HEK293 (cell line): ENCODE measurements at regions not wholly inside any gene's neighbourhood (a gene's known extent, or its start where the extent isn't known, plus 50 kb on each side); places are given as distances from the start of the nearest gene placed in this dataset.
A peak's percentile ranks its signal among the peaks of the same experiment; 100 is the strongest.

Experiments
- CTCF ChIA-PET: fragments of 350-600 bp; formaldehyde crosslinking; extraction: SDS; loops from one replicate; lab custom pipeline; 2021; ENCODE audit warnings: antibody characterized with exemption; lab: Yijun Ruan, JAX
- POLR2A ChIA-PET: fragments of 300-600 bp; formaldehyde crosslinking; extraction: SDS; loops from one replicate; lab custom pipeline; 2020; ENCODE audit warnings: antibody characterized with exemption, inconsistent platforms; lab: Yijun Ruan, JAX
- H3K27ac ChIP-seq: fragments of 200-500 bp; sonication (Bioruptor generic); 2 replicates; pipeline ENCODE4 v1.5.1; 2014; ENCODE audit warnings: low read depth, low read length, control low read depth, inconsistent platforms; ENCODE audit errors: extremely low read depth
- H3K36me3 ChIP-seq, 2 experiments: fragments of 200-500 bp in 1 of 2; sonication (Bioruptor generic) in 1 of 2; 1 replicate in 1 of 2; 2 replicates in 1 of 2; pipeline ENCODE4 v1.5.1; 2014 to 2017; ENCODE audit warnings: inconsistent platforms in 2 of 2, low read length in 2 of 2; ENCODE audit not compliant: control insufficient read depth in 2 of 2, insufficient read depth in 1 of 2
- H3K4me1 ChIP-seq: fragments of 200-500 bp; sonication (Bioruptor generic); 2 replicates; pipeline ENCODE4 v1.5.1; 2014; ENCODE audit warnings: mild to moderate bottlenecking, low read length, inconsistent platforms; ENCODE audit not compliant: control insufficient read depth, insufficient read depth
- H3K4me3 ChIP-seq: 2 replicates; pipeline ENCODE4 v1.5.1; 2011; ENCODE audit warnings: low read depth, mild to moderate bottlenecking, control low read depth, low read length, moderate library complexity
- H3K9me3 ChIP-seq: fragments of 200-500 bp; sonication (Bioruptor generic); 2 replicates; pipeline ENCODE4 v1.5.1; 2014; ENCODE audit warnings: low read depth, low read length, inconsistent platforms; ENCODE audit not compliant: control insufficient read depth, insufficient read depth
- BCL6B ChIP-seq: fragments of 450-650 bp; formaldehyde crosslinking; IDR thresholded peaks from 2 replicates; pipeline ENCODE4 v1.5.1; 2017; ENCODE audit warnings: missing biosample characterization, missing genetic modification characterization
- GLI2 ChIP-seq: fragments of 450-650 bp; formaldehyde crosslinking; IDR thresholded peaks from 2 replicates; pipeline ENCODE4; 2017; ENCODE audit warnings: missing biosample characterization, missing genetic modification characterization, low read depth, borderline replicate concordance
- GLIS1 ChIP-seq: fragments of 450-650 bp; formaldehyde crosslinking; IDR thresholded peaks from 2 replicates; pipeline ENCODE4 v1.5.1; 2016; ENCODE audit warnings: missing biosample characterization, missing genetic modification characterization
- IKZF3 ChIP-seq: fragments of 450-650 bp; IDR thresholded peaks from 2 replicates; pipeline ENCODE4 v1.5.0; 2018; ENCODE audit warnings: missing biosample characterization, mild to moderate bottlenecking, missing genetic modification characterization, moderate library complexity
- KLF1 ChIP-seq: fragments of 450-650 bp; formaldehyde crosslinking; IDR thresholded peaks from 2 replicates; pipeline ENCODE4 v1.5.1; 2016; ENCODE audit warnings: missing biosample characterization, missing genetic modification characterization
- KLF16 ChIP-seq: fragments of 450-650 bp; formaldehyde crosslinking; IDR thresholded peaks from 2 replicates; pipeline ENCODE4 v1.5.1; 2017; ENCODE audit warnings: missing biosample characterization, missing genetic modification characterization
- KLF9 ChIP-seq: fragments of 450-650 bp; formaldehyde crosslinking; IDR thresholded peaks from 2 replicates; pipeline ENCODE4 v1.5.1; 2016; ENCODE audit warnings: missing biosample characterization, missing genetic modification characterization, low read depth
- PRDM2 ChIP-seq: fragments of 450-650 bp; formaldehyde crosslinking; IDR thresholded peaks from 2 replicates; pipeline ENCODE4 v1.5.1; 2016; ENCODE audit warnings: missing biosample characterization, missing genetic modification characterization, borderline replicate concordance
- ZEB2 ChIP-seq: fragments of 450-650 bp; formaldehyde crosslinking; IDR thresholded peaks from 2 replicates; pipeline ENCODE4 v1.5.1; 2016; ENCODE audit warnings: missing biosample characterization, missing genetic modification characterization
- ZFP41 ChIP-seq: fragments of 450-650 bp; formaldehyde crosslinking; IDR thresholded peaks from 2 replicates; pipeline ENCODE4 v1.5.1; 2016; ENCODE audit warnings: missing biosample characterization, missing genetic modification characterization, borderline replicate concordance
- ZNF132 ChIP-seq: fragments of 450-650 bp; formaldehyde crosslinking; IDR thresholded peaks from 2 replicates; pipeline ENCODE4 v1.5.1; 2017; ENCODE audit warnings: missing biosample characterization, missing genetic modification characterization, borderline replicate concordance
- ZNF169 ChIP-seq: fragments of 450-650 bp; formaldehyde crosslinking; IDR thresholded peaks from 2 replicates; pipeline ENCODE4 v1.5.1; 2016; ENCODE audit warnings: missing biosample characterization, missing genetic modification characterization
- ZNF354C ChIP-seq: fragments of 450-650 bp; formaldehyde crosslinking; IDR thresholded peaks from 2 replicates; pipeline ENCODE4 v1.5.1; 2016; ENCODE audit warnings: missing biosample characterization, missing genetic modification characterization, low read depth, borderline replicate concordance
- ZNF449 ChIP-seq: fragments of 450-650 bp; formaldehyde crosslinking; IDR thresholded peaks from 2 replicates; pipeline ENCODE4 v1.5.1; 2017; ENCODE audit warnings: missing biosample characterization, mild to moderate bottlenecking, missing genetic modification characterization, moderate library complexity
- ZNF792 ChIP-seq: fragments of 450-650 bp; formaldehyde crosslinking; IDR thresholded peaks from 2 replicates; pipeline ENCODE4 v1.5.1; 2016; ENCODE audit warnings: missing biosample characterization, missing genetic modification characterization
- ZNF843 ChIP-seq: fragments of 450-650 bp; formaldehyde crosslinking; IDR thresholded peaks from 2 replicates; pipeline ENCODE4 v1.5.1; 2016; ENCODE audit warnings: missing biosample characterization, missing genetic modification characterization
- ZSCAN5A ChIP-seq: fragments of 450-650 bp; formaldehyde crosslinking; IDR thresholded peaks from 2 replicates; pipeline ENCODE4 v1.5.1; 2016; ENCODE audit warnings: missing biosample characterization, missing genetic modification characterization
- TF ChIP-seq, protein P1 (sequence below): fragments of 450-650 bp; formaldehyde crosslinking; IDR thresholded peaks from 2 replicates; pipeline ENCODE4 v1.5.1; 2017; ENCODE audit warnings: missing biosample characterization, missing genetic modification characterization

DNA sequence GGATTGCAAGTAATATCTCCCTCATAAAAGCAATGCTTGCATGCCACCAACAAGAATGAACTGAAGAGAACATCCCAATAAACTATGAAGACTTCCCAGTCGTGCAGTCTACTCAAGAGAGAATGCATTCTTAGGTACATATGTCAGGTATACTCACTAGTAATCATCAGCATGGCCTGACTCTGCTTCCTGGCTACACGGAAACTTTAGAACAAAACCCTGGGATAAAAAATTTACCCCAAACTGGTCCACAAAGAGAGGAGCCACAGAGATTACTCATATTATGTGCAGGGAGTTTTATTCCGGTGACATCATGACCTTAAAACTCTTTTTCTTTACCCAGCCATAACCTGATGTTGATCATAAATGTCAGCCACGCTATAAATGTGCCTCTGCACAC is 57.5 kb upstream of the PAPPA start:
- peaks cover 10% of the 10 kb centered on the region for H3K4me1 ChIP-seq
- ChIA-PET CTCF (interaction anchor here (1.2 kb wide), 1 partner anchor 8 kb away, joined by 5 read pairs; no protein-coding TSS in a partner anchor), POLR2A (no interaction called here)
- no peak overlapping the region for H3K4me3 ChIP-seq
- H3K27ac ChIP-seq: no peak overlapping the region
- H3K9me3 ChIP-seq: no peaks in the 10 kb centered on the region
- no peaks in the 10 kb centered on the region for H3K36me3 ChIP-seq
- TF ChIP-seq ZNF449 (tag by site-specific recombination): no peak
- no peak for TF ChIP-seq KLF16 (tag by site-specific recombination)
- no peak for TF ChIP-seq GLI2
- TF ChIP-seq KLF1 (tag by site-specific recombination): no peak
- no peak for TF ChIP-seq ZFP41
- no peak for TF ChIP-seq ZNF169
- no peak for TF ChIP-seq ZNF792 (tag by site-specific recombination)
- TF ChIP-seq ZEB2 (tag by site-specific recombination): no peak
- TF ChIP-seq, protein P1, sequence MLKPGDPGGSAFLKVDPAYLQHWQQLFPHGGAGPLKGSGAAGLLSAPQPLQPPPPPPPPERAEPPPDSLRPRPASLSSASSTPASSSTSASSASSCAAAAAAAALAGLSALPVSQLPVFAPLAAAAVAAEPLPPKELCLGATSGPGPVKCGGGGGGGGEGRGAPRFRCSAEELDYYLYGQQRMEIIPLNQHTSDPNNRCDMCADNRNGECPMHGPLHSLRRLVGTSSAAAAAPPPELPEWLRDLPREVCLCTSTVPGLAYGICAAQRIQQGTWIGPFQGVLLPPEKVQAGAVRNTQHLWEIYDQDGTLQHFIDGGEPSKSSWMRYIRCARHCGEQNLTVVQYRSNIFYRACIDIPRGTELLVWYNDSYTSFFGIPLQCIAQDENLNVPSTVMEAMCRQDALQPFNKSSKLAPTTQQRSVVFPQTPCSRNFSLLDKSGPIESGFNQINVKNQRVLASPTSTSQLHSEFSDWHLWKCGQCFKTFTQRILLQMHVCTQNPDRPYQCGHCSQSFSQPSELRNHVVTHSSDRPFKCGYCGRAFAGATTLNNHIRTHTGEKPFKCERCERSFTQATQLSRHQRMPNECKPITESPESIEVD: no peak
- TF ChIP-seq, all 188 proteins: peak for 0

DNA sequence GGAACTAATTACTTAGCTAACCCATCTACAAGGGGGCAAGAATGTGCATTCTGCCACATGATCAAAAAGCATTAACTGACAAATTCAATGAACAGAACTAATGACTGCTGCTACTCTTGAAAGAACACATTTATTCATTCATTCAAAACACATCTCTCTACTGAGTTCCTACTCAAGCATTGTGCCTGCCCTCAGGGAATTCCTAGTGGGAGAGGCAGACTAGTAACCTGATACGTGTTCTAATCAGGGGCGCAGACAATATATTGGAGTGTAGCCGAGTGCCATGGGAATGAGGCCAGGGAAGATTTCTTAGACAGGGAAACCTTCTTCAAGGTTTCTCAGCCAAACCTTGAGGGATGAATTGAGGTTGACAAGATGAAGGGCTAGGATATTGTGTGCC is 56.7 kb upstream of the PAPPA start:
- ChIA-PET CTCF (interaction anchor here (1.2 kb wide), 1 partner anchor 9 kb away, joined by 5 read pairs; no protein-coding TSS in a partner anchor), POLR2A (no interaction called here)
- no peak for TF ChIP-seq BCL6B (tag by site-specific recombination)
- TF ChIP-seq IKZF3 (tag by site-specific recombination): no peak
- no peak for TF ChIP-seq ZNF354C (tag by site-specific recombination)
- no peak for TF ChIP-seq PRDM2 (tag by site-specific recombination)
- no peak for TF ChIP-seq ZSCAN5A (tag by site-specific recombination)
- no peak for TF ChIP-seq ZNF843
- no peak for TF ChIP-seq ZNF132 (tag by site-specific recombination)
- 0 out of 2 replicates have a peak, but pooled peaks have one; percentile 19 for TF ChIP-seq GLIS1
- TF ChIP-seq KLF9 (tag by site-specific recombination): no peak
- H3K4me1 ChIP-seq: peaks cover 10% of the 10 kb centered on the region
- no peak overlapping the region for H3K4me3 ChIP-seq
- no peaks in the 10 kb centered on the region for H3K36me3 ChIP-seq
- no peak overlapping the region for H3K27ac ChIP-seq
- H3K9me3 ChIP-seq: no peaks in the 10 kb centered on the region
